Osteocyte (in vitro differentiated cells): ENCODE measurements at regions not wholly inside any gene's neighbourhood (a gene's known extent, or its start where the extent isn't known, plus 50 kb on each side); places are given as distances from the start of the nearest gene placed in this dataset.

ENCODE experiments used
- DNase-seq: peaks from one replicate; pipeline ENCODE4 v3.0.0; 2021; ENCODE audit warnings: mixed read lengths; ENCODE audit not compliant: unreplicated experiment; ENCODE audit errors: extremely low spot score
- H3K27ac Mint-ChIP-seq: one replicate; pipeline ENCODE4 v1.8.0; 2021; ENCODE audit warnings: mild to moderate bottlenecking, mixed read lengths; ENCODE audit not compliant: unreplicated experiment
- H3K27me3 Mint-ChIP-seq: one replicate; pipeline ENCODE4 v1.8.0; 2021; ENCODE audit warnings: mixed read lengths; ENCODE audit not compliant: unreplicated experiment
- H3K36me3 Mint-ChIP-seq: one replicate; pipeline ENCODE4 v1.8.0; 2021; ENCODE audit warnings: mixed read lengths; ENCODE audit not compliant: unreplicated experiment
- H3K4me1 Mint-ChIP-seq: one replicate; pipeline ENCODE4 v1.8.0; 2021; ENCODE audit warnings: mixed read lengths; ENCODE audit not compliant: unreplicated experiment
- H3K4me3 Mint-ChIP-seq: one replicate; pipeline ENCODE4 v1.8.0; 2021; ENCODE audit warnings: mild to moderate bottlenecking, moderate library complexity, mixed read lengths; ENCODE audit not compliant: unreplicated experiment
- H3K9me3 Mint-ChIP-seq: one replicate; pipeline ENCODE4 v1.8.0; 2021; ENCODE audit warnings: mixed read lengths; ENCODE audit not compliant: unreplicated experiment
- TF ChIP-seq, protein P1 (sequence below): fragments of 200-600 bp; sonication (generic); IDR thresholded peaks from 2 replicates; pipeline ENCODE4 v1.5.0; 2021; ENCODE audit warnings: antibody characterized with exemption, mild to moderate bottlenecking, moderate library complexity

DNA sequence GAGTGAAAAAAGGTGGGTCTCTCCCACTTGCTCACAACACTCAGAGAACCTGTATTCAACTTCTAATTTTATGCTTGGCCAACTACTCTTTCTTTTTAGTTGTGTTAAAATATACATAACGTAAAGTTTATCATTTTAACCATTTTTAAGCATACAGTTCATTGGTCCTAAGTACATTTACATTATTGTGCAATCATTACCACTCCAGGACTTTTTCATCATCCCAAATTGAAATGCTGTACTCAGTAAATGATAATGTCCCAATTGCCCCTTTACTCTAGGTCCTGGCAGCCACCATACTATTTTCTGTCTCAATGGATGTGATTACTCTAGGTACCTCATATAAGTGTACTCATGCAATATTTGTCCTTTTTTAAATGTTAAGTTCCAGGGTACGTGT lies 212.3 kb upstream of the PLXNA2 start:
- H3K27ac Mint-ChIP-seq = no peak overlapping the region
- no peak overlapping the region for H3K4me3 Mint-ChIP-seq

DNA sequence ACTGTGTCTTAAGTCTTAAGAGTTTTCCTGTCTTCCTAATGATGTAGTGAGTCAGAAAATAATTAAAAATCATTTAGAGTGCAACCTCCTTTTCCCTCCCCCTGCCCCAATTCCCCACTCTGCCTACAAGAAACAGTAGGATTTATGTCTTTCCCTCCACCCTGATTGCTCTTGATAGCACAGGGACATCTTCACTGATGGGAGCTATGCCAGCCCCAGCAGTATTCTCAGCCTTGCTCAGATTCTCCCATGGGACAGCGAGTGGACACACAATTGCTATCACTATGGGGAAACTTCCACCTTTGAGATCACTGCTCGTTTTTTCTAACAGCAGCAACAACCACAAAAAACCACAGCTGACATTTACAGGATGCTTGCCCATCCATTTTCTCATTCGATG lies 216.6 kb upstream of the PLXNA2 start:
- TF ChIP-seq, protein P1, sequence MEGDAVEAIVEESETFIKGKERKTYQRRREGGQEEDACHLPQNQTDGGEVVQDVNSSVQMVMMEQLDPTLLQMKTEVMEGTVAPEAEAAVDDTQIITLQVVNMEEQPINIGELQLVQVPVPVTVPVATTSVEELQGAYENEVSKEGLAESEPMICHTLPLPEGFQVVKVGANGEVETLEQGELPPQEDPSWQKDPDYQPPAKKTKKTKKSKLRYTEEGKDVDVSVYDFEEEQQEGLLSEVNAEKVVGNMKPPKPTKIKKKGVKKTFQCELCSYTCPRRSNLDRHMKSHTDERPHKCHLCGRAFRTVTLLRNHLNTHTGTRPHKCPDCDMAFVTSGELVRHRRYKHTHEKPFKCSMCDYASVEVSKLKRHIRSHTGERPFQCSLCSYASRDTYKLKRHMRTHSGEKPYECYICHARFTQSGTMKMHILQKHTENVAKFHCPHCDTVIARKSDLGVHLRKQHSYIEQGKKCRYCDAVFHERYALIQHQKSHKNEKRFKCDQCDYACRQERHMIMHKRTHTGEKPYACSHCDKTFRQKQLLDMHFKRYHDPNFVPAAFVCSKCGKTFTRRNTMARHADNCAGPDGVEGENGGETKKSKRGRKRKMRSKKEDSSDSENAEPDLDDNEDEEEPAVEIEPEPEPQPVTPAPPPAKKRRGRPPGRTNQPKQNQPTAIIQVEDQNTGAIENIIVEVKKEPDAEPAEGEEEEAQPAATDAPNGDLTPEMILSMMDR = no peak
- Mint-ChIP-seq H3K4me1 (no peaks in the 10 kb centered on the region), H3K9me3 (no peaks in the 10 kb centered on the region), H3K27me3 (peaks cover 3% of the 10 kb centered on the region), H3K36me3 (no peaks in the 10 kb centered on the region), H3K27ac (no peak overlapping the region), H3K4me3 (no peak overlapping the region)
- DNase-seq = no peak

More for the DNA sequence above, 212.3 kb upstream of the PLXNA2 start:
- H3K9me3 Mint-ChIP-seq = no peaks in the 10 kb centered on the region
- H3K4me1 Mint-ChIP-seq = no peaks in the 10 kb centered on the region
- no peak for DNase-seq
- no peaks in the 10 kb centered on the region for H3K27me3 Mint-ChIP-seq
- H3K36me3 Mint-ChIP-seq = no peaks in the 10 kb centered on the region
- TF ChIP-seq, protein P1 = no peak

DNA sequence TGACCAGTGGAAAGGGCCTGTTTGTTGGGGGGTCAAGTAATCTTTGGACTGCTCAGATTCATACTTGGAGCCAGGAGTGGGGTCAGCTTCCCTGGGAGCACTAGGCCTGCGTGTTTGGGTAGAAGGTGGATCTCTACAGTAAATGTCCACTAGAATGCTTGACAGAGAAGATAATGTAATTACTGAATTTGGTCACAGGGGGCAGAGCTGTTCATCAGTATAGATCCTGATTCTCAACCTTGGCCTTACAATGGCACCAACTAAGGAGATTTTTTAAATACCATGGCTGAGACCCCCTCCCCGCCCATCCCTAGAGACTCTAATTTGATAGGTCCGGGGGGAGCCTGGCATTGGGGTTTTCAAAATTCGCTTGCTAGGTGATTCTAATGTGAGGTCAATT lies 217.5 kb upstream of the PLXNA2 start:
- Mint-ChIP-seq H3K27me3 (peaks cover 3% of the 10 kb centered on the region), H3K36me3 (no peaks in the 10 kb centered on the region), H3K4me1 (no peaks in the 10 kb centered on the region), H3K9me3 (no peaks in the 10 kb centered on the region), H3K4me3 (no peak overlapping the region), H3K27ac (no peak overlapping the region)
- TF ChIP-seq, protein P1 = peak; percentile 8
- DNase-seq = no peak

DNA sequence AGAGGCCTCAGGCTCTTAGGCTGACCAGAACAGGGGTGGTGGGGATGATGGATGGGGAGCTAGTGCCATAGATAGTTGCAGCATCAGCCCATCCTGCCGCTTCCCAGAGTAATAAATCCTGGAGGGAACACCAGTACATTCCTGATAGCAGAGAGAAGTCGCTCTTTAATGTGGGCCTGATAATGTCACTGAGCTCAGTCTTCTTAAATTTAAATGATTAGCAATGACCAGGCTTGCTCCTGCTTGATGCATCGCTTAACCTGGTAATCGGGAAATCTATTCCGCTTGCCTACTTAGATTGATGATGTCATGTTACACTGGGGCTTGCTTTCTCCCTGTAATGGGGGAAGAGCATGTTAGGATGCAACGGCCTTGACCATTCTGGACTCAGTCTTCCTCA lies 218.6 kb upstream of the PLXNA2 start:
- Mint-ChIP-seq H3K27ac (no peak overlapping the region), H3K4me1 (no peaks in the 10 kb centered on the region), H3K9me3 (no peaks in the 10 kb centered on the region), H3K4me3 (no peak overlapping the region), H3K36me3 (no peaks in the 10 kb centered on the region), H3K27me3 (peaks cover 3% of the 10 kb centered on the region)
- TF ChIP-seq, protein P1 = no peak
- DNase-seq = no peak

- Mint-ChIP-seq H3K4me3 (no peak overlapping the region), H3K27ac (no peak overlapping the region), H3K27me3 (peaks cover 3% of the 10 kb centered on the region), H3K9me3 (no peaks in the 10 kb centered on the region), H3K36me3 (no peaks in the 10 kb centered on the region), H3K4me1 (no peaks in the 10 kb centered on the region)
- TF ChIP-seq, protein P1 = no peak
- DNase-seq = no peak
These were observed 221.1 kb upstream of the PLXNA2 start for GRCh38 chr1:208465266-208465665.
